ENCODE measurements at regions not wholly inside any gene's neighbourhood (a gene's known extent, or its start where the extent isn't known, plus 50 kb on each side); places are given as distances from the start of the nearest gene placed in this dataset.

GRCh38 chr5:87081511-87082372 is 185.9 kb upstream of the RASA1 start:
- DNase-seq = peak; percentile 13
- peak; percentile 27 to 46 for ATAC-seq
- H3K36me3 Mint-ChIP-seq (ENCODE audit: insufficient read depth) = no peaks in the 10 kb centered on the region
- H3K27me3 Mint-ChIP-seq (ENCODE audit: low read depth) = no peaks in the 10 kb centered on the region
- H3K4me1 Mint-ChIP-seq (ENCODE audit: low read depth) = peaks cover 52% of the 10 kb centered on the region
- H3K9me3 Mint-ChIP-seq = peaks cover 5% of the 10 kb centered on the region
- H3K4me3 Mint-ChIP-seq = peak overlapping the region; percentile 59

DNA sequence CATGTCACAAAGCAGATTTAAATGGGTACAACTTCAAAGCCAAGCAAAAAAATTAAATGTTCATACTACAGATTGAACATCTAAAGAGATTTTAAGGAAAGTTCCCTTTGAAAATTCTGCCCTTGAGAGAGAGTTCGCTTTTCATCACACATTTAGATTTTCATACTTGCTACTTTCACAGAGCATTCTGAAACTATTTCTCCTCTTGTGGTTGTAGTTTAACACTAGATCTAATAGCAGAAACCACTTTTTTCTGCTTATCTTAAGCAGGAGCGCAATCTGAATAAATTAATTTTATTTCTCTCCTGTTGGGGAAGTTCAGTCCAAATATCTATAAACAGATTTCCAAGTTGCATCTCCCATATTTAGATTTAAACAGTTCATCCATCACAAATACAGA is 173.3 kb upstream of the RASA1 start:
- Mint-ChIP-seq H3K4me3 (no peak overlapping the region), H3K9me3 (no peaks in the 10 kb centered on the region), H3K4me1 (ENCODE audit: low read depth) (peaks cover 9% of the 10 kb centered on the region), H3K36me3 (ENCODE audit: insufficient read depth) (no peaks in the 10 kb centered on the region), H3K27me3 (ENCODE audit: low read depth) (no peaks in the 10 kb centered on the region)
- ATAC-seq (no peak), DNase-seq (no peak)

GRCh38 chr5:87094833-87095232 is 172.8 kb upstream of the RASA1 start:
- ATAC-seq (no peak), DNase-seq (no peak)
- peaks cover 9% of the 10 kb centered on the region for H3K4me1 Mint-ChIP-seq (ENCODE audit: low read depth)
- no peak overlapping the region for H3K4me3 Mint-ChIP-seq
- no peaks in the 10 kb centered on the region for H3K27me3 Mint-ChIP-seq (ENCODE audit: low read depth)
- no peaks in the 10 kb centered on the region for H3K36me3 Mint-ChIP-seq (ENCODE audit: insufficient read depth)
- no peaks in the 10 kb centered on the region for H3K9me3 Mint-ChIP-seq

DNA sequence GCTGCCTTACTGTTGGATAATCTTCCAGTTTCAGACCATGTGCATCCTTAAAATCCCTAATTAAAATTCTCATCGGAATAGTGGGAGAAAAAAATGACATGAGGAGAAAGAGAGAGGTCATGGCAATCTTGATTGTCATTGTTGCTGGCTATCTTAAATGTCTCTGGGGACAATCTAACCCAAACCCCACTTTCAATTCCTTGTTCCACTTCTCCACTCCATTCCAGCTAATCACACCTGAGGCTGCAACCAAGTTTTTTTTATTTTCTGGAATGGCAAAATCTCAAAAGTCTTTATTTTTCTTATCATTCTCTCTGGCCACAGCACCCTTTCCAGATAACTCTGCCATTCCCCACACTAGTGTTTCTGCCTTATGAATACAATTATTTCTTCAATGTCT is 171.9 kb upstream of the RASA1 start:
- H3K27me3 Mint-ChIP-seq (ENCODE audit: low read depth) = no peaks in the 10 kb centered on the region
- H3K4me1 Mint-ChIP-seq (ENCODE audit: low read depth) = peaks cover 9% of the 10 kb centered on the region
- DNase-seq (no peak), ATAC-seq (no peak)
- H3K4me3 Mint-ChIP-seq = no peak overlapping the region
- H3K9me3 Mint-ChIP-seq = no peaks in the 10 kb centered on the region
- no peaks in the 10 kb centered on the region for H3K36me3 Mint-ChIP-seq (ENCODE audit: insufficient read depth)

DNA sequence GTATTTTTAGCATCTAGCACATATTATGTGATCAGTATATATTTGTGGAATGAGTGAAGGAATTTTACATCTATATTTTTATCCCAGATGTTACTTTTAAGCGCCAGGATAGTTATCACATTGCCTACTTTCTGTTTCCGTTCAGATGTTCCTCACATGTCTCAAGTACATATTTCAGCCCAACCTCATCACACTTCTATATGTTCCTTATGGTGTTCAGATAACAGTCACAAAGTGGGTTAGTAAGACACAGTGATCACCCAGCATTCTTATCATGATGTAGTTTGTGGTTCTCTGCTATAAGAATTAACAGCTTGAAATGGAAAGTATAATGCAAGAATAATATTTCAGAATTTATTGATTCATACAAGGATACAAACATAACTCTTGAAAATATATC is 170.0 kb upstream of the RASA1 start:
- no peak for ATAC-seq
- Mint-ChIP-seq H3K9me3 (no peaks in the 10 kb centered on the region), H3K36me3 (ENCODE audit: insufficient read depth) (no peaks in the 10 kb centered on the region), H3K27me3 (ENCODE audit: low read depth) (no peaks in the 10 kb centered on the region), H3K4me3 (no peak overlapping the region), H3K4me1 (ENCODE audit: low read depth) (peaks cover 24% of the 10 kb centered on the region)
- no peak for DNase-seq

DNA sequence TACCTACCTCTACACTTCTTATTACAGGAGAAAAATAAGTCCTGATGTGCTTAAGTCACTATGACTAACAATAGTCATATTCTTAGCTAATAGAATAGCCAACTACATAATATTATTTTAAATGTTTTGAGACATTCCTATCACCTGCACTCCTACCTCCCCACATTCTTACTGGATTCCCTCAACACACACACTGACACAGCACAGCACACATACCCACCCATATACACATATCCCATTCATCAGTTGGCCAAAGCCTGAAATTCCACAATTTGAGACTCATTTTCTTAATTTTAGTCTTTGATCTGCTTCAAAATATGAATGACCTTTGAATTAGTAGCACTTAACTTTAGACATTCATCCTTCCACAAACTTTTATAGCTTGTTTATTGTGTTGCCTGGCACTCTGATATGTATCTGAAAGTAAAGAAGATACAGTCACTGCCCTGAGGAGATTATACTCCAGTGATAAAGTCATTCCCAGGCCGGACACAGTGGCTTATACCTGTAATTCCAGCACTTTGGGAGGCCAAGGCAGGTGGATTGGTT is 168.3 kb upstream of the RASA1 start:
- Mint-ChIP-seq H3K4me1 (ENCODE audit: low read depth) (peaks cover 30% of the 10 kb centered on the region), H3K4me3 (no peak overlapping the region), H3K9me3 (no peaks in the 10 kb centered on the region), H3K27me3 (ENCODE audit: low read depth) (no peaks in the 10 kb centered on the region), H3K36me3 (ENCODE audit: insufficient read depth) (no peaks in the 10 kb centered on the region)
- no peak for DNase-seq
- ATAC-seq = no peak

DNA sequence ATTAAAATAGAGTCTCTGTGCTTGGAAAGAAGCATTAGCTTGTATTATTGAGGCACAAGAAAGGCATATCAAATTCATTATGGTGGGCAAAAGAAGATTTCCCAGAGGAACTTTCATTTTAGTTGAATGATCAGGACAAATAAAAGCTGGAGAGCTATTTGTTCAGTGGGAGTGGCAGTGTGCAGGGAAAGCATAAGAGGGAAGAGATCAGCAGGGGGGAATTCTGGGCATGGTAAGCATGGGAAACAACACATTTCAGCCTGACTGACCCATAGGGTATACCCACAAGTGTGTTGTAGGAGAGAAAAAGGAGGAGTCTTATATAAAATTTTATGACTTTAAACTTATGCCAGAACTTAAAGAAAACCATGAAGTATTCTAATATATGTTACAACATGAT is 167.7 kb upstream of the RASA1 start:
- Mint-ChIP-seq H3K36me3 (ENCODE audit: insufficient read depth) (no peaks in the 10 kb centered on the region), H3K4me3 (no peak overlapping the region), H3K27me3 (ENCODE audit: low read depth) (no peaks in the 10 kb centered on the region), H3K9me3 (no peaks in the 10 kb centered on the region), H3K4me1 (ENCODE audit: low read depth) (peaks cover 25% of the 10 kb centered on the region)
- DNase-seq (no peak), ATAC-seq (no peak)

GRCh38 chr5:87101321-87101720 is 166.4 kb upstream of the RASA1 start:
- Mint-ChIP-seq H3K27me3 (ENCODE audit: low read depth) (no peaks in the 10 kb centered on the region), H3K4me3 (no peak overlapping the region), H3K4me1 (ENCODE audit: low read depth) (peaks cover 25% of the 10 kb centered on the region), H3K36me3 (ENCODE audit: insufficient read depth) (peaks cover 2% of the 10 kb centered on the region), H3K9me3 (peaks cover 4% of the 10 kb centered on the region)
- ATAC-seq = no peak
- DNase-seq = no peak

- Mint-ChIP-seq H3K27me3 (ENCODE audit: low read depth) (no peaks in the 10 kb centered on the region), H3K4me3 (no peak overlapping the region), H3K9me3 (peaks cover 4% of the 10 kb centered on the region), H3K4me1 (ENCODE audit: low read depth) (peaks cover 25% of the 10 kb centered on the region), H3K36me3 (ENCODE audit: insufficient read depth) (peaks cover 2% of the 10 kb centered on the region)
- ATAC-seq (no peak), DNase-seq (no peak)
Observed at GRCh38 chr5:87102841-87103240, 164.8 kb upstream of the RASA1 start.

GRCh38 chr5:87103616-87104287 is 163.9 kb upstream of the RASA1 start:
- DNase-seq = no peak
- peaks cover 4% of the 10 kb centered on the region for H3K9me3 Mint-ChIP-seq
- peak; percentile 63 to 85 for ATAC-seq
- no peaks in the 10 kb centered on the region for H3K27me3 Mint-ChIP-seq (ENCODE audit: low read depth)
- H3K4me3 Mint-ChIP-seq = no peak overlapping the region
- peaks cover 2% of the 10 kb centered on the region for H3K36me3 Mint-ChIP-seq (ENCODE audit: insufficient read depth)
- H3K4me1 Mint-ChIP-seq (ENCODE audit: low read depth) = peaks cover 25% of the 10 kb centered on the region

- Mint-ChIP-seq H3K4me3 (no peak overlapping the region), H3K4me1 (ENCODE audit: low read depth) (peaks cover 25% of the 10 kb centered on the region), H3K9me3 (peaks cover 4% of the 10 kb centered on the region), H3K36me3 (ENCODE audit: insufficient read depth) (peaks cover 2% of the 10 kb centered on the region), H3K27me3 (ENCODE audit: low read depth) (no peaks in the 10 kb centered on the region)
- no peak for DNase-seq
- ATAC-seq = no peak
Observed at GRCh38 chr5:87105577-87105976, 162.1 kb upstream of the RASA1 start.

- peaks cover 4% of the 10 kb centered on the region for H3K9me3 Mint-ChIP-seq
- H3K4me3 Mint-ChIP-seq = no peak overlapping the region
- no peaks in the 10 kb centered on the region for H3K27me3 Mint-ChIP-seq (ENCODE audit: low read depth)
- DNase-seq = no peak
- H3K4me1 Mint-ChIP-seq (ENCODE audit: low read depth) = peaks cover 11% of the 10 kb centered on the region
- peaks cover 2% of the 10 kb centered on the region for H3K36me3 Mint-ChIP-seq (ENCODE audit: insufficient read depth)
- no peak for ATAC-seq
Observed at GRCh38 chr5:87109746-87110145, 157.9 kb upstream of the RASA1 start.

- no peak overlapping the region for H3K4me3 Mint-ChIP-seq
- no peaks in the 10 kb centered on the region for H3K9me3 Mint-ChIP-seq
- ATAC-seq = no peak
- no peaks in the 10 kb centered on the region for H3K27me3 Mint-ChIP-seq (ENCODE audit: low read depth)
- DNase-seq = no peak
- peaks cover 11% of the 10 kb centered on the region for H3K4me1 Mint-ChIP-seq (ENCODE audit: low read depth)
- H3K36me3 Mint-ChIP-seq (ENCODE audit: insufficient read depth) = no peaks in the 10 kb centered on the region
Observed at GRCh38 chr5:87110721-87111120, 157.0 kb upstream of the RASA1 start.

DNA sequence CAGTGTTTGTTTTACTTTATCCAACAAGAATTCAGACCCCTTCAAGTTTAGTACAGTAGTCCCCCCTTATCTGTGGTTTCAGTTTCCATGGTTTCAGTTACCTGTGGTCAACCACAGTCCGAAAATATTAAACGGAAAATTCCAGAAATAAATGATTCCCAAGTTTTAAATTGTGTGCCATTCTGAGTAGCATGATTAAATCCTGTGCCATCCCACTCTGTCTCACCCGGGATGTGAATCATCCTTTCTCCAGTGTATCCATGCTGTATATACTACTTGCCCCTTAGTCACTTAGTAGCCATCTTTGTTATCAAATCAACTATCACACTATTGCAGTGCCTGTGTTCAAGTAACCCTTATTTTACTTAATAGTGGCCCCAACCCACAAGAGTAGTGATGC is 153.8 kb upstream of the RASA1 start:
- Mint-ChIP-seq H3K4me1 (ENCODE audit: low read depth) (peaks cover 20% of the 10 kb centered on the region), H3K27me3 (ENCODE audit: low read depth) (no peaks in the 10 kb centered on the region), H3K9me3 (no peaks in the 10 kb centered on the region), H3K36me3 (ENCODE audit: insufficient read depth) (no peaks in the 10 kb centered on the region), H3K4me3 (no peak overlapping the region)
- DNase-seq (no peak), ATAC-seq (no peak)

DNA sequence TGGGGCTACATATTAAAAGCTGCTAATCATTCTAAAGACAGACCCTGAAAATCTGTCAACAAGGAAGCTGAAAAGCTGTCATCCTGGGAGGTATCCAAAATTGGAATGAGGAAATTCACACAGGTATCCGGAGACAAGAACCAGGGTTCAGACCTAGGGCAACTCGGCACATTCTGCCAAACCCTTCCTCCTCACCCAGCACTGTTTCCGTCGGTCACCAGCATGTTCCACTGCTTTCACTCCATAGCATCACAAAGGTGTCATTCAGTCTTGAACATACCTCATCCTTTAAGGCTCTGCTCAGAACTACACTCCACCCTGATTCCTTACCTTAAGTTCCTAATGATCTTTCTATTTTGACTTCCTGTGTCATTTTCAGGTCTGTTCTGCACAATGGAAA is 153.1 kb upstream of the RASA1 start:
- H3K9me3 Mint-ChIP-seq = no peaks in the 10 kb centered on the region
- H3K4me1 Mint-ChIP-seq (ENCODE audit: low read depth) = peaks cover 28% of the 10 kb centered on the region
- H3K36me3 Mint-ChIP-seq (ENCODE audit: insufficient read depth) = no peaks in the 10 kb centered on the region
- DNase-seq (no peak), ATAC-seq (no peak)
- H3K27me3 Mint-ChIP-seq (ENCODE audit: low read depth) = no peaks in the 10 kb centered on the region
- H3K4me3 Mint-ChIP-seq = no peak overlapping the region

Measured in activated T-cell treated with anti-CD3 and anti-CD28 coated beads, Interleukin-2, amount 50 U/mL, for 4 hours (primary cell).